NT2/D1 (cell line): ENCODE measurements at regions not wholly inside any gene's neighbourhood (a gene's known extent, or its start where the extent isn't known, plus 50 kb on each side); places are given as distances from the start of the nearest gene placed in this dataset.

ENCODE experiments used
- SUZ12 ChIP-seq: IDR thresholded peaks from 2 replicates; pipeline ENCODE4 v1.6.1; 2011; ENCODE audit not compliant: insufficient read length, insufficient read depth; ENCODE audit errors: extremely low read depth
- YY1 ChIP-seq: IDR thresholded peaks from 2 replicates; pipeline ENCODE4 v1.6.1; 2011; ENCODE audit not compliant: insufficient read length, insufficient read depth
- ZNF274 ChIP-seq: IDR thresholded peaks from 2 replicates; pipeline ENCODE4 v1.6.1; 2011; ENCODE audit warnings: mild to moderate bottlenecking, low read depth, low read length

GRCh38 chr22:48205790-48206189 lies 1443.3 kb downstream of the TBC1D22A start:
- TF ChIP-seq YY1 = no peak
- no peak for TF ChIP-seq ZNF274
- no peak for TF ChIP-seq SUZ12
